ENCODE measurements at regions not wholly inside any gene's neighbourhood (a gene's known extent, or its start where the extent isn't known, plus 50 kb on each side); places are given as distances from the start of the nearest gene placed in this dataset.

GRCh38 chr20:1827974-1828785 lies 67.0 kb upstream of the SIRPA start (continued):
- TF ChIP-seq POGK (CRISPR knock-in tag; conservative IDR thresholded peaks at IDR 0.05) = peak; percentile 58; the same call in 1 of the 2 replicates
- TF ChIP-seq NCOA1 (CRISPR knock-in tag; IDR thresholded peaks at IDR 0.05) = no peak
- no peak for TF ChIP-seq KLF9 (CRISPR knock-in tag; IDR thresholded peaks at IDR 0.05; ENCODE audit: low read depth)
- TF ChIP-seq ZNF18 (CRISPR knock-in tag; IDR thresholded peaks at IDR 0.05; ENCODE audit: insufficient replicate concordance) = no peak
- no peak for TF ChIP-seq ZC3H13 (CRISPR knock-in tag; IDR thresholded peaks at IDR 0.05)
- TF ChIP-seq HIC2 (CRISPR knock-in tag; IDR thresholded peaks at IDR 0.05; ENCODE audit: low read depth) = no peak; the same call in 1 of the 2 replicates
- TF ChIP-seq IKZF4 (CRISPR knock-in tag; IDR thresholded peaks at IDR 0.05; ENCODE audit: borderline replicate concordance, low read depth, not compliant biosample characterization) = no peak
- TF ChIP-seq TRIM22 (IDR thresholded peaks at IDR 0.05) = no peak
- TF ChIP-seq KDM6A (CRISPR knock-in tag; IDR thresholded peaks at IDR 0.05; ENCODE audit: low read depth) = peak; percentile 56; the same call in 1 of the 2 replicates
- TF ChIP-seq ZNF253 (CRISPR knock-in tag; IDR thresholded peaks at IDR 0.05; ENCODE audit: borderline replicate concordance) = no peak
- no peak for TF ChIP-seq KAT2B (IDR thresholded peaks at IDR 0.05; ENCODE audit: borderline replicate concordance, low read depth, low read length)
- peak; percentile 83; the same call in 1 of the 2 replicates for TF ChIP-seq REPIN1 (CRISPR knock-in tag; IDR thresholded peaks at IDR 0.05; ENCODE audit: borderline replicate concordance, low read depth)
- TF ChIP-seq NFE2L1 (CRISPR knock-in tag; IDR thresholded peaks at IDR 0.05; ENCODE audit: borderline replicate concordance) = no peak
- TF ChIP-seq SNAPC2 (CRISPR knock-in tag; IDR thresholded peaks at IDR 0.05) = peak; percentile 79; the same call in 1 of the 2 replicates
- no peak for TF ChIP-seq ZNF235 (CRISPR knock-in tag; IDR thresholded peaks at IDR 0.05; ENCODE audit: borderline replicate concordance)
- no peak for TF ChIP-seq GLI4 (CRISPR knock-in tag; IDR thresholded peaks at IDR 0.05; ENCODE audit: borderline replicate concordance)
- TF ChIP-seq RNF219 (CRISPR knock-in tag; IDR thresholded peaks at IDR 0.05) = no peak
- TF ChIP-seq SSRP1 (CRISPR knock-in tag; IDR thresholded peaks at IDR 0.05) = peak; percentile 97
- no peak for TF ChIP-seq ARID2 (CRISPR knock-in tag; IDR thresholded peaks at IDR 0.05; ENCODE audit: borderline replicate concordance)
- TF ChIP-seq TSC22D2 (CRISPR knock-in tag; IDR thresholded peaks at IDR 0.05; ENCODE audit: borderline replicate concordance) = 0 out of 2 replicates have a peak, but pooled peaks have one; percentile 58

All from HepG2 (cell line).